GM18861 (cell line): ENCODE measurements at regions not wholly inside any gene's neighbourhood (a gene's known extent, or its start where the extent isn't known, plus 50 kb on each side); places are given as distances from the start of the nearest gene placed in this dataset.
"Not testable (repeated sequence)": the region's sequence is repeated elsewhere in the genome, so short reads cannot be mapped to it uniquely, and the experiment has no call there.

Source experiments
- ATAC-seq: cut with Tn5 transposase; IDR thresholded peaks from one replicate; pipeline ENCODE4 v1.9.1; 2021; ENCODE audit not compliant: unreplicated experiment

- ATAC-seq, result no peak
Observed at GRCh38 chr2:160790738-160791137, 297.1 kb upstream of the RBMS1 start.

GRCh38 chr2:160791884-160792283, 298.3 kb upstream of the RBMS1 start:
- ATAC-seq, result no peak

- no peak for ATAC-seq
Observed at GRCh38 chr2:160792837-160793236, 299.2 kb upstream of the RBMS1 start.

- no peak for ATAC-seq
Observed at GRCh38 chr2:160794926-160795325, 301.3 kb upstream of the RBMS1 start.

- ATAC-seq, result no peak
Observed at GRCh38 chr2:160803881-160804280, 310.3 kb upstream of the RBMS1 start.

- no peak for ATAC-seq
Observed at GRCh38 chr2:160810406-160810805, 316.8 kb upstream of the RBMS1 start.

GRCh38 chr2:160812830-160813505, 319.4 kb upstream of the RBMS1 start:
- no peak for ATAC-seq

GRCh38 chr2:160813506-160813858, 319.9 kb upstream of the RBMS1 start:
- ATAC-seq, result no peak

- ATAC-seq, result no peak
Observed at GRCh38 chr2:160816916-160817499, 323.4 kb upstream of the RBMS1 start.

- no peak for ATAC-seq
Observed at GRCh38 chr2:160820691-160821090, 327.1 kb upstream of the RBMS1 start.

- ATAC-seq, result no peak
Observed at GRCh38 chr2:160822006-160822405, 328.4 kb upstream of the RBMS1 start.

GRCh38 chr2:160825433-160825832, 331.8 kb upstream of the RBMS1 start:
- no peak for ATAC-seq

- no peak for ATAC-seq
Observed at GRCh38 chr2:160826496-160826895, 332.9 kb upstream of the RBMS1 start.

- ATAC-seq, result no peak
Observed at GRCh38 chr2:160828076-160828475, 332.2 kb upstream of the TANK start.

- ATAC-seq, result not testable (repeated sequence)
Observed at GRCh38 chr2:160832381-160832780, 327.8 kb upstream of the TANK start.

GRCh38 chr2:160835166-160835565, 325.1 kb upstream of the TANK start:
- ATAC-seq, result no peak

- ATAC-seq, result no peak
Observed at GRCh38 chr2:160836755-160837154, 323.5 kb upstream of the TANK start.

GRCh38 chr2:160837416-160837815, 322.8 kb upstream of the TANK start:
- ATAC-seq, result no peak

- no peak for ATAC-seq
Observed at GRCh38 chr2:160838147-160838546, 322.1 kb upstream of the TANK start.

GRCh38 chr2:160838691-160839090, 321.5 kb upstream of the TANK start:
- no peak for ATAC-seq

- no peak for ATAC-seq
Observed at GRCh38 chr2:160842286-160842685, 317.9 kb upstream of the TANK start.

GRCh38 chr2:160859096-160859495, 301.1 kb upstream of the TANK start:
- ATAC-seq, result no peak

- no peak for ATAC-seq
Observed at GRCh38 chr2:160862226-160862625, 298.0 kb upstream of the TANK start.
